Ishikawa (cell line): ENCODE measurements at regions not wholly inside any gene's neighbourhood (a gene's known extent, or its start where the extent isn't known, plus 50 kb on each side); places are given as distances from the start of the nearest gene placed in this dataset.

Source experiments
- CEBPB ChIP-seq: IDR thresholded peaks from 2 replicates; pipeline ENCODE4 v1.6.1; 2012
- CREB1 ChIP-seq: IDR thresholded peaks from 2 replicates; pipeline ENCODE4 v1.6.1; 2012; ENCODE audit warnings: low read depth
- EGR1 ChIP-seq: IDR thresholded peaks from 2 replicates; pipeline ENCODE4 v1.6.1; 2012
- EP300 ChIP-seq: IDR thresholded peaks from 2 replicates; pipeline ENCODE4 v1.6.1; 2012; ENCODE audit warnings: borderline replicate concordance
- FOXM1 ChIP-seq: IDR thresholded peaks from 2 replicates; pipeline ENCODE4 v1.6.1; 2012; ENCODE audit warnings: low read depth, borderline replicate concordance
- NFIC ChIP-seq: IDR thresholded peaks from 2 replicates; pipeline ENCODE4 v1.6.1; 2012
- RAD21 ChIP-seq: IDR thresholded peaks from 2 replicates; pipeline ENCODE4 v1.6.1; 2012; ENCODE audit warnings: low read depth
- TAF1 ChIP-seq: IDR thresholded peaks from 2 replicates; pipeline ENCODE4 v1.6.1; 2012; ENCODE audit warnings: low read depth, mild to moderate bottlenecking
- TCF12 ChIP-seq: IDR thresholded peaks from 2 replicates; pipeline ENCODE4 v1.6.1; 2012; ENCODE audit warnings: low read depth
- TEAD4 ChIP-seq: IDR thresholded peaks from 2 replicates; pipeline ENCODE4 v1.6.1; 2012
- YY1 ChIP-seq: IDR thresholded peaks from 2 replicates; pipeline ENCODE4 v1.6.1; 2012; ENCODE audit warnings: low read depth
- ZBTB7A ChIP-seq: IDR thresholded peaks from 2 replicates; pipeline ENCODE4 v1.6.1; 2012; ENCODE audit warnings: low read depth
- TF ChIP-seq, protein P1 (sequence below): IDR thresholded peaks from 2 replicates; pipeline ENCODE4 v1.6.1; 2012; ENCODE audit warnings: low read depth, mild to moderate bottlenecking
- TF ChIP-seq, protein P2 (sequence below): IDR thresholded peaks from 2 replicates; pipeline ENCODE4 v1.6.1; 2012
- TF ChIP-seq, protein P3 (sequence below): IDR thresholded peaks from 2 replicates; pipeline ENCODE4 v1.6.1; 2012

DNA sequence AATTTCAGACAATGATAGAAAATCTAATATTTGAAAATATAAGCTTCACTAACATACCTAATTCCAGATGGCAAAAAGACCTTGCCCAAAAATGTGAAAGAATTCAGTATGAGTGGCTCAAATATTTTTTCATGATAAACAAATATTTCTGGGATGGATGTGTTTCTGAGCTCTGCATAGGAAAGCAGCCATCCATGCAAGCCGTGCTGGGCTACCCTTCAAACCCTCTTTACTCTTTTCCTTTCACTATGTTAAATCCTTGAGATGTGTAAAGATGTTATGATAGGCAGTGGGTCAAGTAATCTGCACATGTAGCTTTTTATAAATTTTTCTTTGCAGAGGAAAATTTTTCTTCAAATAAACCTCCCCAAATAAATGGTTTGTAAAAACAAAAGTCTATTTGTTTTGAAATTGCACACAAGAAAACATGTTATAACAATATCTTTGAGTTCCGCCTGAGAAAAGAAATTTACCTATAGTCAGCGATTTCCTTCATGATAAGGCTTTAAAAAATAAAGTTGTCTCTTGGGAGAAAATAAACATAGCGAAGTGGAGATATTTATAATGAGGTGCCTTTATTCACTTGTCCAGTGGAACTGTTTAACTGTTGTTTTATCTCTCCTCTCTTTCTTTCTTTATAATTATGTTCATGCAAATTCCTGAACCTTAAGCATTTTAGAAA is 154.3 kb upstream of the PITX1 start:
- no peak for TF ChIP-seq CEBPB
- TF ChIP-seq ZBTB7A = no peak
- no peak for TF ChIP-seq EGR1
- TF ChIP-seq CREB1 = no peak
- TF ChIP-seq, protein P1, sequence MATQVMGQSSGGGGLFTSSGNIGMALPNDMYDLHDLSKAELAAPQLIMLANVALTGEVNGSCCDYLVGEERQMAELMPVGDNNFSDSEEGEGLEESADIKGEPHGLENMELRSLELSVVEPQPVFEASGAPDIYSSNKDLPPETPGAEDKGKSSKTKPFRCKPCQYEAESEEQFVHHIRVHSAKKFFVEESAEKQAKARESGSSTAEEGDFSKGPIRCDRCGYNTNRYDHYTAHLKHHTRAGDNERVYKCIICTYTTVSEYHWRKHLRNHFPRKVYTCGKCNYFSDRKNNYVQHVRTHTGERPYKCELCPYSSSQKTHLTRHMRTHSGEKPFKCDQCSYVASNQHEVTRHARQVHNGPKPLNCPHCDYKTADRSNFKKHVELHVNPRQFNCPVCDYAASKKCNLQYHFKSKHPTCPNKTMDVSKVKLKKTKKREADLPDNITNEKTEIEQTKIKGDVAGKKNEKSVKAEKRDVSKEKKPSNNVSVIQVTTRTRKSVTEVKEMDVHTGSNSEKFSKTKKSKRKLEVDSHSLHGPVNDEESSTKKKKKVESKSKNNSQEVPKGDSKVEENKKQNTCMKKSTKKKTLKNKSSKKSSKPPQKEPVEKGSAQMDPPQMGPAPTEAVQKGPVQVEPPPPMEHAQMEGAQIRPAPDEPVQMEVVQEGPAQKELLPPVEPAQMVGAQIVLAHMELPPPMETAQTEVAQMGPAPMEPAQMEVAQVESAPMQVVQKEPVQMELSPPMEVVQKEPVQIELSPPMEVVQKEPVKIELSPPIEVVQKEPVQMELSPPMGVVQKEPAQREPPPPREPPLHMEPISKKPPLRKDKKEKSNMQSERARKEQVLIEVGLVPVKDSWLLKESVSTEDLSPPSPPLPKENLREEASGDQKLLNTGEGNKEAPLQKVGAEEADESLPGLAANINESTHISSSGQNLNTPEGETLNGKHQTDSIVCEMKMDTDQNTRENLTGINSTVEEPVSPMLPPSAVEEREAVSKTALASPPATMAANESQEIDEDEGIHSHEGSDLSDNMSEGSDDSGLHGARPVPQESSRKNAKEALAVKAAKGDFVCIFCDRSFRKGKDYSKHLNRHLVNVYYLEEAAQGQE = no peak
- TF ChIP-seq EP300 = no peak
- no peak for TF ChIP-seq TAF1
- TF ChIP-seq, protein P2, sequence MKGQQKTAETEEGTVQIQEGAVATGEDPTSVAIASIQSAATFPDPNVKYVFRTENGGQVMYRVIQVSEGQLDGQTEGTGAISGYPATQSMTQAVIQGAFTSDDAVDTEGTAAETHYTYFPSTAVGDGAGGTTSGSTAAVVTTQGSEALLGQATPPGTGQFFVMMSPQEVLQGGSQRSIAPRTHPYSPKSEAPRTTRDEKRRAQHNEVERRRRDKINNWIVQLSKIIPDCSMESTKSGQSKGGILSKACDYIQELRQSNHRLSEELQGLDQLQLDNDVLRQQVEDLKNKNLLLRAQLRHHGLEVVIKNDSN = no peak
- no peak for TF ChIP-seq FOXM1
- no peak for TF ChIP-seq TEAD4
- TF ChIP-seq YY1 = no peak
- TF ChIP-seq, protein P3, sequence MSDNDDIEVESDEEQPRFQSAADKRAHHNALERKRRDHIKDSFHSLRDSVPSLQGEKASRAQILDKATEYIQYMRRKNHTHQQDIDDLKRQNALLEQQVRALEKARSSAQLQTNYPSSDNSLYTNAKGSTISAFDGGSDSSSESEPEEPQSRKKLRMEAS = no peak
- TF ChIP-seq NFIC = no peak
- TF ChIP-seq TCF12 = no peak
- no peak for TF ChIP-seq RAD21

DNA sequence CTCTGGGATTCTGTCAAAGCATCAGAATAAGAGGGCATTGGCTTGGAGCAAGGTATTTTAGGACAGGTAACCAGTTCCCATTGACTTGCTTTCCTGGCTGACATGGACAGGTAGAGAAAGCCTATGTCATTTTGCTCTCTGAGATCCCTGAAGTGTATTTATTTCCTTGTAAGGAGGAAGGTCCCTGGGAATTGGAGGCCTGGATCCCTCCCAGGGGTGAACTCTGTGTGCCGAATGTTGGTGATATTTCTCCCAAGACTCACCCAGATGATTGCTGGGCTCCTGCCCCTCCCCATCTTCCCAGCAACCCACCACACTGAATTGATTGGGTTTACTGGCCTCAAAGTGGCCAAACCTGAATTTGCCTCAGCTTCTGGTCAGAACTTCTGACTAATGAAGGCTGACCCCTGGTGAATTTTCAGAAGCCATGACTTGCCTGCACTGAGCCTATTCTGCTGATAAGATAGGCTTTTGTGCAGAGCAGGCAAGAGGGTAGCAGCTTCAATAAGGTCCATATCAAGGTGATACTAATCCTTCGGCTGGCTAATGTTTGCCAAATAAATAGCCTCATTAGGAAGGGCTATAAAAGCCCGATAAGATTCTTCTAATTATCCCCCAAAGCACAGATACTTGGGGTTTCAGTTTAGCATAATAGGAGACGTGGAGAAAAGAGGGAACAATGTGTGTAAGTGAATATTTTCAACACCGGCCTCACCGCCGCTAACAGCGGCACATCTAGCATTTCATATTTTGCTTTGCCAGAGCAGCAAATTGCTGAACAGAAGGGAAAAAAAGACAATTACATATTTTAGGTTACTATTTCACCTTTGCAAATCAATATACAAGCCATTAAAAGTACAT is 152.9 kb upstream of the PITX1 start:
- TF ChIP-seq YY1 (no peak), TEAD4 (no peak), NFIC (no peak), CEBPB (no peak), CREB1 (no peak), TAF1 (no peak), RAD21 (no peak; the same call in 1 of the 2 replicates), EGR1 (no peak), FOXM1 (no peak), ZBTB7A (no peak), EP300 (no peak), TCF12 (no peak)
- TF ChIP-seq, protein P1 = no peak
- TF ChIP-seq, protein P2 = no peak
- TF ChIP-seq, protein P3 = no peak

DNA sequence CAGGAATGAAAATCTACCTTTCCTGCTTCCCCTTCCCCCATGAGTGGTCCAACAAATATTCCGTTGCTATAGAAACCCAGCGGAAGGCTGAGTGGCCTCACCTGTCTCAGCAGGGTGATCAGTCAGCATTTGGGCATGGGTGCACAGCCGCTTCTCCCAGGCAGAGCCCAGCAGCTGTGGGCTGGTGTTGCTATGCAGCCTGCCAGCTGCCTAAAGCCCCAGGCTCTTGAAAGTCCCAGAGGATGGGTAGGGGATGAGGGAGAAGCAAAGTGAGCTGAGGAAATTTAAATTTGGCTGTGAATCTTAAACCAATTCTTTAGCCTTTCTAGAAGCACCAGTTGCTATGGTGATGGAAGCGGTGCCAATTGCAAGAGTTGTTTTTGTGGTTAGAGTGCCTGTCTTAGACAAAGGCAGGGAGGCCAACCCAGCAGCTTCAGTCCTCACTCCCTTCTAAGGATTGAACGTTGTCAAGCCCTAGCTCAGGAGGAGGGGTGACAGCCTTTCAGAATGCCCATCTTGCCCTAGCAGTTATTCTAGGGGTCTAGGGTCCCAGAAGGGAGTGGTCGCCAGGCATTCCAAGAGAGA is 151.5 kb upstream of the PITX1 start:
- TF ChIP-seq RAD21 (no peak), FOXM1 (no peak), NFIC (no peak), CEBPB (no peak)
- TF ChIP-seq, protein P3 = no peak

DNA sequence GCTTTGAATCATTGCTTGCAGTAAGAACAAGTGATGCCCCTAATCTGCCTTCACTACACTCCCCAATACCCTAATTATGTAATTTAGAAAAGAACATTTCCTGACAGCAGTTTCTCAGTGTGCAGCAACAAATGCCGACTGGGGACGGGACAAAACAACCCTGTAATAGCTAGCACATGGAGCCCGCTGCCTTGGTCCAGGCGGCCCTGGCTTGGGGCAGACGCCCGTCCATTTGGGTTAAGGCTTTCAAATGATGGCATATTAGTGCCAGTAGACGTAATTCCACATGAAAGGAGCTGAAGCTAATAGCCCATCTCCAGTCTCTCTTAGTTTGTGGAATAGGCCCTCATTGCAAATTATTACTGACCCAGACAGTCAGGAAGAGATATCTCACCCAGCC is 150.6 kb upstream of the PITX1 start:
- TF ChIP-seq, protein P1 = no peak
- TF ChIP-seq, protein P3 = no peak
